Right kidney (tissue), 1 donor: ENCODE measurements at regions not wholly inside any gene's neighbourhood (a gene's known extent, or its start where the extent isn't known, plus 50 kb on each side); places are given as distances from the start of the nearest gene placed in this dataset.

Experiments used
- DNase-seq: peaks from one replicate; pipeline ENCODE4 v3.0.0-alpha.2; 2016

DNA sequence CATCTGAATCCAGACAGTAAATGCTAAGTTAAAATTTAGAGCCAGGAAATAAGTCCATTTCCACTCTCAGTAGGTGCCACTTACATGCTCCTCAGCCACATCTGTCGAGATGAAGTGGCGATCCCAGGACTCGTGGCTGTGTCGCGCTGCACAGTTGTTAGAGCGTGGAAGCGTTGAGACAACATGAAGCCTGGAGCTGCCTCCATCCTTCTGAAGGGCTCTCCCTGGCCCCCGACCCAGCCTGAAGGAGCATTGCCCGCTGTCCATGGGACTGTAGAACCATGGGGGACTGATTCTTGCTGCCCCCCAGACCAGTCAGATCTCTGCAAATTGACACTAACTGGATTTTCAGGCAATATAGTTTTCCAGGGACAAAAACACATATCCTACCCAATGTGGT is 58.9 kb downstream of the IRX1 start:
- no peak for DNase-seq

DNA sequence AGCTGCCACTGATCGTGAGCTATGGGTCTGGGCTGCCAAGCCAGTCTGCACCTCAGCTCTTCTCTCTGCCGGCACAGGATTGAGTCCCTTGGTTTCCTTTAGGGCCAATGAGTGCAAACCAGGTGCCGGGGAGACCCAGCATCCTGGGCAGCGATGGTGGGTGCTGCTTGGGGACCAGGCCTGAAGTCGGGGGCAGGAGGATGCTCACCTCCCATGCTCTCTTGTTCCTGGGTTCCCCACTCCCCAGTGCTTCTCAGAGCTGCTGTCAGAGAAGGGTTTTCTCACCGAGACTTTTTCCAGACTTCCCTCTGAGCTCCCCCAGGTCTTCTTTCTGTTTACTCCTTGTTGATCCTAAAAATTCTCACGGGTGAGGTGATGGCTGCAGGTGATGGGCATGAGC is 61.2 kb downstream of the IRX1 start:
- DNase-seq, result no peak

- no peak for DNase-seq
These were observed 61.9 kb downstream of the IRX1 start for GRCh38 chr5:3657364-3658022.

DNA sequence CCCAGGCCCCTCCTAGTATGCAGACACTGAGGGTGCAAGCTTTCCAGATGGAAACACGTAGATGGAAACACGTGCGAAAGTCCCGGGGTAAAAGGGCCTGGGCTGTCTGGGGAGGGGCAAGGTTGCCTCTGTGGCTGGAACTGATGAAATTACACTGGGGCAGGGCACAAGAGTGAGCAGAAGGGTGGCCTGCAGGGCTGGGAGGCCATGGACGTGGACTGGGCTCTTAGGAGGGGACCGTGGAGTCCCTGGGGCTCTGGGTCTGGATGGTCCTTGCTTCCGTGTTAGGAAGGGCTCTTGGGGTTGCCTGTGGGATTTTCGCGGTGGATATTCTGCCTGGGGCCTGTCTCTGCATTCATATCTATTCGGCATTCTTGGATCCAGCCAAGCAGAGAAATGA is 63.3 kb downstream of the IRX1 start:
- DNase-seq, result no peak

DNA sequence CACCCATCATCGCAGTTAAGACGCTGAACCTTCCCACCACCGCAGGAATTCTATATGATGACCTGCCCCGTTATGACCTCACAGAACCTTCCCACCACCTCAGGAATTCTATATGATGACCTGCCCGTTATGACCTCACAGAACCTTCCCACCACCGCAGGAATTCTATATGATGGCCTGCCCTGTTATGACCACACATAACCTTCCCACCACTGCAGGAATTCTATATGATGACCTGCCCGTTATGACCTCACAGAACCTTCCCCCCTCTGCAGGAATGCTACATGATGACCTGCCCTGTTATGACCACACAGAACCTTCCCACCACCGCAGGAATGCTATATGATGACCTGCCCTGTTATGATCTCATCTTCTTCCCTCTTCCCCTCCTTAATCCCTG is 64.3 kb downstream of the IRX1 start:
- DNase-seq, result no peak

GRCh38 chr5:3660630-3661029 is 65.0 kb downstream of the IRX1 start:
- DNase-seq, result no peak

DNA sequence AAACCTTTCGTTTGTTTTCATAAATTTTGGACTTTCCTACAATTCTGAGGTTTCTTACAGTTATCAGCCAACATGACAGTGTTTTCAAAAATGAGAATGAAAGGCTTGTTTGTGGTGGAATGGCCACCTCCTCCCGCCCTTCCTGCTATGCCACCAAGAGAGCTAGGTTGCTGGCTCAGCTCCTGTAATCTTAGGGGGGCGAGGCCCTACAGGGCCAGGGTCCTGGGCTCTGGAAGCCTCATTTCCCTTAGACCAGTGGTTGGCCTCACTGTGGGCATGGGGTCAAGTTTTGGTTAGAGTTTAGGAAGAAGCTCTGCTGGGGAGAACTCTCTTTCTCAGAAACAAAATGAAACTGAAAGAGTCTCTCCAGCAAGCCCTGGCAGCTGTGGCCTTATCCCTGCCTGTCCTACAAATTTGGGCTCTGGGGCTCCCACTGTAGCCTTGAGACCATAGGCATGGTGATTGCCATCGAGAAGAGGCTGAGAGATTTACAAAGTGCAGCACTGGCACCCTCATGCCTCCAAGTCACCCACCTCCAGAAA is 66.2 kb downstream of the IRX1 start:
- DNase-seq, result no peak

DNA sequence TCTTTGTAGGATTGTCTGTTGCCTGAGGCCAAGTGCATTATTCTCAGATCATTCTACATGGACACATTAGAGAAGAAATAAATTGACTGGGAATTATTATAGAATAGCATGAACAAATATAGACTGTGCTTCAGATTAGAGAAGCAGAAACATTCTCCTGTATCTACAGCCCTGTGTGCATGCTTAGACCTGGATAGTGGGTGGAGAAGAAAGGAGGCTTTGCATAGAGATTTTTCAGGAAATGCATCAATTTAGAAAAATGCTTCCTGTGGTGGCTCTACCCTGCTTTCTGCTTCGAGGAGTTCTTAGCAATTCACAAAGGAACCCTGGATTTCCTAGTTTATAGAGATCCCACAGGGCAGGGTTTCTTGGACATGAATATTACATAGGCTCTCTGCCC is 66.7 kb downstream of the IRX1 start:
- no peak for DNase-seq

- no peak for DNase-seq
These were observed 75.7 kb downstream of the IRX1 start for GRCh38 chr5:3671337-3671736.

GRCh38 chr5:3678801-3679200 is 83.2 kb downstream of the IRX1 start:
- DNase-seq, result no peak

GRCh38 chr5:3680821-3681220 is 85.2 kb downstream of the IRX1 start:
- no peak for DNase-seq

GRCh38 chr5:3684118-3684517 is 88.5 kb downstream of the IRX1 start:
- DNase-seq, result no peak

GRCh38 chr5:3684771-3685354 is 89.2 kb downstream of the IRX1 start:
- DNase-seq, result no peak

- DNase-seq, result no peak
These were observed 99.2 kb downstream of the IRX1 start for GRCh38 chr5:3694819-3695218.

DNA sequence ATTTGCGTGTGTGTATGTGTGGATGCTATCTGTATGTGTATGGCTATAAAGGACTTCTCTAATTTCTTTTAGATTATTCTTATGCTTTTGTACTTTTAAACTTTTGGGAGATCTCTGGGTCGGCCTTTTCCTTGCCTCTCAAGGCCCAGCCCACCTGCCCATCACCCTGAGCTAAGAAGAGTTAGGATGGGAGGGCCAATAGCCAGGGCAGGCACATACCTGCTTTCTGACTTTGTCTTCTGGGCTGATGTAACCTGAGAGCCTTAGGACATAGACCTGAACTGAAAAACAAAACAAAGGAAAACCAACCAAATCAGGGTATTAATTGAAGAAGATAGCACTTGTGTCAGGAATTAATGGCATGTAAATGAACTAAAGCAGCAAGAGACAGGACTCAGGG is 100.2 kb downstream of the IRX1 start:
- DNase-seq, result no peak

DNA sequence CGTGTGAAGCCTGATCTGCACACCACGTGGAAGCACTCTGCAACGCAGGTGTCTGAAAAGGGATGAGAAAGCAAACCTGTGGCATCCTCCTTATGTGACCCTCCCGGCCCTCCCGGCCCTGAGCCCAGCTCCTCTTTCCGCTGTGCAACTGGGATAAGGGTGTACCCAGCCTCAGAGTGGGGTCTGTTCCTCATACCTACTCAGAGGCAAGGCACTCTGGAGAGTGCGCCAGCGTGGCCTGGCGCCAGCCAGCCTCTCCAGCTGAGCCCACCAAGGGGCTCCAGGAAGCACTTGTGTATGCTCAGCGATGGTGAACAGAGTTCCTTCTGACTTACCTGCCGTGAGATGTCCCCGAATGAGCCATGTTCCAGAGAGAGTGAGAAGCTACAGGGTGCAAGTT is 102.8 kb downstream of the IRX1 start:
- DNase-seq, result no peak

- no peak for DNase-seq
These were observed 106.1 kb downstream of the IRX1 start for GRCh38 chr5:3701694-3702093.

DNA sequence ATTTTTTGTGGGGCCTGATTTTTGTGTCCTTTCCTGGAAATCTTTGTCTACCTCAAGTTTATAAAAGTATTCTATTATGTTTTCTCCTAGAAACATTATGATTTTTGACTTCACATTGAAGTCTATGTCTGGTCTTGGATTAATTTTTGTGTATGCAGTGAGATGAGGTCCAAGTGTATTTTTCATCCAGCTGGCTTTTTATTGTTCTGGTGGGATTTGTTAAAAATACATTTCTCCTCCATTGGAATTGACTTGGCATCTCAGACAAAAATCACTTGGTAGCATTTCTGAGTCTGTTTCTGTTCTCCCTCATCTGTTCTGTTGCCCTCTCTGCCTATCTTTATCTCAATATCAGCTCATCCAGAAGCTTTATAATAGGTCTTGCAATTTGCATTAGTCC is 109.0 kb downstream of the IRX1 start:
- no peak for DNase-seq

DNA sequence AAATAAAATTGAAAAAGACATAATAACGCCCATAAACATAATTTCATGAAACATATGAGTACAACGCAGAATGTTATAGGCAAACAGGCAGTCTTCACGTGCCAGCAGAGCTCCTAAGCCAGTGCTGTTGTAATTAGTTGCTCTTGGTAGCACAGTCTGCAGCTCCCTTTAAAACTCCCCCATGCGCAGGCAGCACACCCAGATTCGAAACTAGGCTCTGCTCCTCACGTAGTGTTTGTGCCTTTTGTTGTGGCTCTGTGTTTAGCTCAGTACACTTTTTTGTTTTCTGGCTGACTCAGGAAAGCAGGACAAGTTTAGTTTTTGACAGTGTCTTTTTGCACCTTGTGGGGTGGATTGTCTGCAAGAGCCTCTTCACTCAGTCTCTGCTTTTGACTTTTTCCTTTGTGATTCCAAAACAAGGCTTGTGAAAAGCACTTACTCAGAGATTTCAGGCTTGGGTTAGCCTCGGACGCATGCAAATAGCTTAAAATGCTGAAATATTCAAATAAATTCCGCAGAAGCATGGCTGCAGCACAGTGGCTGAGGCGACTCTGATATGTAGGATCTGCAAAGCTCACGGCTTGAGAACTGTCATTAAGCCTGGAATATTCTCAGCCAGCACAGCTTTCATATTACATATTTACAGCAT is 113.6 kb downstream of the IRX1 start:
- DNase-seq, result no peak

DNA sequence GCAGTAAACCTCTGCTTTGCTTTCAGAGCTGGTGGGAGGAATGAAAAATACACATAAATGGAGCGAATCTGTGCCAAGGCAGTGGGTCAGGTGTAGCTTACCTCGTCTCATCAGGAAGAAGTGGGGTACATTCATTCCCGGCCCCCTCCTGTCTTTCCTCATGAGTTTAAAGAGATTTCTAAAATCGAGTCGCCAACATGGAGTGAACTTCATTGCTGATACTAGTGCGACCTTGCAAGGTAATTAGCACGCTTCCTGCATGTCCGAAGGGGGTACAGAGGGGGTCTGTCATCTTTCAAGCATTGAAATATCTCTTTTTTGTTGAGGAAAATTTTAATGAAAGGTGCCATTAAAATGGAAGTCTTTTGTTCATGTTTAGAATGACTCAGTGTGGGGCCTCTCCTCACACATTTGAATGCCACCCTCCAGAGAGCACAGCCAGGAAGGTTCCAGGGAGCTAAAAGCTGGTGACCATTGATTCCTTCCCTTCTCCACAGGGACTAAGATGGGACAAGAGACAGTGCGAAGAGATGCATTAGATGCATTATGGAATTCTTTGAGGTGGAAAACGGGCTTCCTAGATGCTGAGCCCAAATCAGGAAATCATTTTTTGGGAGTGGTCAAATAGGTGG is 114.2 kb downstream of the IRX1 start:
- DNase-seq, result no peak

- no peak for DNase-seq
These were observed 119.4 kb downstream of the IRX1 start for GRCh38 chr5:3715062-3715461.

DNA sequence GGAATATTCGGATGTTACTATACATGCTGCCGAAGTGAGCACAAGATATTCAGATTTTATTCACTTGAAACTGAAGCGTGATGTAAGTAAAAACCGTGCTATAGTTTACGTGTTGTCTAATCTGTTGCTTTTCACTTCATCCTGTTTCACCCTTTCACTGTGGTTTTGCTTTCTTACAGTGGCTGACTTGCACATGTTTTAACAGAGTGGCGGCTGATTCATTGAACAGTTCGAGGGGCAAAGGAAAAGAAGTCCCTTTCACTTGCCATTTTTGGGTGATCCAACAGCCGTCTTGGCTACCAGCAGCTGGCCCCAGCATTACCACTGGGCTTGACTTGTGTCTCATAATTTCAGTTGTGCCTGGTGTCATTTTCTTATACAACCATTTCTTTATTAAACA is 134.0 kb downstream of the IRX1 start:
- no peak for DNase-seq

- no peak for DNase-seq
These were observed 139.0 kb downstream of the IRX1 start for GRCh38 chr5:3734632-3735031.

DNA sequence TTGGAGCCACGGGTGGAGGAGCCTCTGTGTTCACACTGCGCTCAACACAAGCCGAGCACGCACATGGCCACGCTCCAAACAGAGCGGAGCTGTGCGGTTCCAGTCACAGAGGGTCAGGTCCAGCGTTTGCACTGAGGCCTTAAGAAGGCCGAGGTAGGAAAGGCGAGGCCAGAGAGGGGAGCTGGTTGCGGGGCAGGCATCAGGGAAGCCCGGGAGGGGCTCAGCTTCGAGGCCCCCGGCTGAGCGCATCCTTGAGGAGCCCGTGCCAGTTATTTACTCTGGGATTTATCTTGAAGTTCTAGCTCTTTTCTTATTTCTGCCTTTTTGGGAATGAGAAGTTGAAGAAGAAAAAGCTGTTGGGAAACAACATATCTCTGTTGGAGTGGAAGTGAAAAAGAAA is 140.8 kb downstream of the IRX1 start:
- no peak for DNase-seq
